H1 (cell line): ENCODE measurements at regions not wholly inside any gene's neighbourhood (a gene's known extent, or its start where the extent isn't known, plus 50 kb on each side); places are given as distances from the start of the nearest gene placed in this dataset.

Experiments
- CTCF ChIA-PET: fragments of 300-600 bp; sonication (Branson Sonifier 250); formaldehyde crosslinking; loops from one replicate; lab custom pipeline; 2021; ENCODE audit not compliant: partially characterized antibody; lab: Charles Lee
- POLR2A ChIA-PET: fragments of 300-600 bp; sonication (Branson Sonifier 250); formaldehyde crosslinking; loops from one replicate; lab custom pipeline; 2021; ENCODE audit warnings: inconsistent platforms; ENCODE audit not compliant: partially characterized antibody; lab: Charles Lee
- DNase-seq, 2 experiments: peaks; one replicate each; pipeline versions ENCODE4 v3.0.0 to v3.0.0-alpha.2; 2010 to 2022; ENCODE audit warnings: low spot score in 2 of 2, low read depth in 1 of 2, mixed read lengths in 1 of 2
- FAIRE-seq: peaks from 2 replicates; lab custom pipeline; 2011; peaks lifted over from hg19 to GRCh38; lab: Jason Lieb, UNC
- H2AFZ ChIP-seq: 2 replicates; pipeline ENCODE4 v1.8.1; 2012; ENCODE audit warnings: low read length, inconsistent platforms
- H2AK5ac ChIP-seq: 2 replicates; pipeline ENCODE4 v1.6.1; 2013; ENCODE audit warnings: low read depth, low read length
- H2BK120ac ChIP-seq: replicated peaks from 2 replicates; pipeline ENCODE3; 2013; ENCODE audit warnings: low read depth, low read length, inconsistent platforms
- H2BK12ac ChIP-seq: 2 replicates; pipeline ENCODE4 v1.6.1; 2013; ENCODE audit warnings: low read depth, low read length
- H2BK15ac ChIP-seq: 2 replicates; pipeline ENCODE4 v1.6.1; 2013; ENCODE audit warnings: low read length
- H2BK20ac ChIP-seq: 2 replicates; pipeline ENCODE4 v1.6.1; 2013; ENCODE audit warnings: low read length
- H2BK5ac ChIP-seq: 2 replicates; pipeline ENCODE4 v1.6.1; 2013; ENCODE audit warnings: low read depth, low read length
- H3K14ac ChIP-seq: 2 replicates; pipeline ENCODE4 v1.6.1; 2013; ENCODE audit warnings: inconsistent platforms; ENCODE audit not compliant: insufficient read length
- H3K18ac ChIP-seq: 2 replicates; pipeline ENCODE4 v1.6.1; 2013; ENCODE audit warnings: low read length; ENCODE audit errors: extremely low read depth
- H3K23ac ChIP-seq: 2 replicates; pipeline ENCODE4 v1.6.1; 2013; ENCODE audit warnings: inconsistent platforms; ENCODE audit not compliant: insufficient read length
- H3K23me2 ChIP-seq: 2 replicates; pipeline ENCODE4 v1.6.1; 2013; ENCODE audit warnings: low read depth, low read length
- H3K27ac ChIP-seq: 2 replicates; pipeline ENCODE4 v1.6.1; 2011; ENCODE audit warnings: low read depth, low read length, inconsistent platforms
- H3K27me3 ChIP-seq, 4 experiments: replicated peaks in 1 of 4; 1 replicate in 1 of 4; 2 replicates in 3 of 4; pipeline versions ENCODE4 v1.6.1 to v1.8.1; 2011 to 2013; ENCODE audit warnings: low read length in 3 of 4, mild to moderate bottlenecking in 3 of 4, inconsistent platforms in 2 of 4, mixed read lengths in 2 of 4, moderate library complexity in 1 of 4; ENCODE audit not compliant: control insufficient read depth in 3 of 4, insufficient read depth in 3 of 4; ENCODE audit errors: extremely low read depth in 1 of 4
- H3K36me3 ChIP-seq, 4 experiments: 2 replicates each; pipeline versions ENCODE4 v1.6.1 to v1.8.1; 2011 to 2013; ENCODE audit warnings: mild to moderate bottlenecking in 4 of 4, low read length in 3 of 4, moderate library complexity in 2 of 4, control low read depth in 1 of 4, inconsistent platforms in 1 of 4; ENCODE audit not compliant: insufficient read depth in 4 of 4, control insufficient read depth in 2 of 4
- H3K4ac ChIP-seq: replicated peaks from 2 replicates; pipeline ENCODE3; 2013; ENCODE audit warnings: low read length, low read depth, mixed read lengths, inconsistent platforms; ENCODE audit not compliant: insufficient read length
- H3K4me1 ChIP-seq, 4 experiments: replicated peaks in 1 of 4; 1 replicate in 1 of 4; 2 replicates in 3 of 4; pipeline versions ENCODE4 v1.6.1 to v1.8.1; 2011 to 2013; ENCODE audit warnings: low read length in 3 of 4, inconsistent platforms in 2 of 4, mixed read lengths in 1 of 4; ENCODE audit not compliant: insufficient read depth in 4 of 4, control insufficient read depth in 3 of 4
- H3K4me2 ChIP-seq, 2 experiments: 2 replicates each; pipeline versions ENCODE4 v1.6.1 to v1.8.1; 2011 to 2013; ENCODE audit warnings: low read depth in 2 of 2, low read length in 2 of 2, control low read depth in 1 of 2, inconsistent platforms in 1 of 2, mild to moderate bottlenecking in 1 of 2; ENCODE audit not compliant: insufficient read depth in 1 of 2
- H3K4me3 ChIP-seq, 4 experiments: fragments of 200-600, 300-600 bp in 1 of 4; sonication (generic), shearing (Covaris generic), sonication (Bioruptor Twin) in 1 of 4; 2 replicates each; pipeline versions ENCODE4 v1.5.1 to v1.8.1; 2011 to 2016; ENCODE audit warnings: low read length in 4 of 4, low read depth in 3 of 4, control low read depth in 2 of 4, inconsistent platforms in 2 of 4, mild to moderate bottlenecking in 2 of 4, mixed read lengths in 1 of 4, moderate library complexity in 1 of 4; ENCODE audit not compliant: insufficient read depth in 2 of 4; ENCODE audit errors: extremely low read depth in 1 of 4
- H3K56ac ChIP-seq: replicated peaks from 2 replicates; pipeline ENCODE3; 2013; ENCODE audit warnings: low read depth, mild to moderate bottlenecking, mixed read lengths, low read length, inconsistent platforms; ENCODE audit not compliant: insufficient read length
- H3K79me1 ChIP-seq: 2 replicates; pipeline ENCODE4 v1.6.1; 2013; ENCODE audit warnings: low read depth, low read length, control low read depth
- H3K79me2 ChIP-seq, 2 experiments: 2 replicates each; pipeline versions ENCODE4 v1.6.1 to v1.8.1; 2012 to 2013; ENCODE audit warnings: low read length in 2 of 2, mild to moderate bottlenecking in 2 of 2, inconsistent platforms in 1 of 2; ENCODE audit not compliant: insufficient read depth in 2 of 2, control insufficient read depth in 1 of 2
- H3K9ac ChIP-seq, 4 experiments: replicated peaks in 1 of 4; 1 replicate in 1 of 4; 2 replicates in 3 of 4; pipeline versions ENCODE4 v1.6.1 to v1.8.1; 2011 to 2013; ENCODE audit warnings: low read depth in 3 of 4, low read length in 3 of 4, control low read depth in 2 of 4, mild to moderate bottlenecking in 2 of 4, moderate library complexity in 2 of 4, inconsistent platforms in 1 of 4; ENCODE audit errors: extremely low read depth in 1 of 4
- H3K9me3 ChIP-seq, 2 experiments: 2 replicates each; pipeline versions ENCODE4 v1.6.1 to v1.8.1; 2012 to 2013; ENCODE audit warnings: mild to moderate bottlenecking in 2 of 2, moderate library complexity in 2 of 2, control low read depth in 1 of 2, inconsistent platforms in 1 of 2, low read depth in 1 of 2, low read length in 1 of 2, mixed read lengths in 1 of 2; ENCODE audit not compliant: insufficient read depth in 2 of 2
- H4K20me1 ChIP-seq, 2 experiments: replicated peaks in 1 of 2; 2 replicates each; pipeline versions ENCODE3 to v1.8.1; 2011 to 2013; ENCODE audit warnings: inconsistent platforms in 2 of 2, low read length in 2 of 2, mild to moderate bottlenecking in 1 of 2; ENCODE audit not compliant: insufficient read depth in 2 of 2, control insufficient read depth in 1 of 2
- H4K5ac ChIP-seq: 2 replicates; pipeline ENCODE4 v1.6.1; 2013; ENCODE audit warnings: low read length, low read depth, mixed read lengths, inconsistent platforms; ENCODE audit not compliant: insufficient read length
- H4K8ac ChIP-seq: 2 replicates; pipeline ENCODE4 v1.8.0; 2013; ENCODE audit warnings: mild to moderate bottlenecking, moderate library complexity, low read length, inconsistent platforms; ENCODE audit not compliant: insufficient read depth; ENCODE audit errors: extremely low read depth
- H4K91ac ChIP-seq: replicated peaks from 2 replicates; pipeline ENCODE3; 2013; ENCODE audit warnings: low read length, mixed read lengths, inconsistent platforms; ENCODE audit not compliant: insufficient read length
- SUZ12 ChIP-seq: fragments of 200-600 bp; sonication (generic); IDR thresholded peaks from 2 replicates; pipeline ENCODE4 v1.6.1; 2012; ENCODE audit warnings: mild to moderate bottlenecking, inconsistent platforms, low read length, moderate library complexity, mixed read lengths
- WGBS, 2 experiments: shearing (Covaris generic) in 1 of 2; methylation state at CpG; one replicate each; pipeline versions ENCODE4 v1.1.6 to v1.1.7; 2013 to 2015; ENCODE audit warnings: low lambda C conversion rate in 2 of 2, mixed read lengths in 2 of 2, inconsistent platforms in 1 of 2, low coverage in 1 of 2, missing lambda C conversion rate in 1 of 2; ENCODE audit not compliant: insufficient replicate concordance in 2 of 2, insufficient coverage in 1 of 2, insufficient read length in 1 of 2; ENCODE audit errors: extremely low coverage in 1 of 2, missing lambda C conversion rate in 1 of 2; 5-methylcytosine and 5-hydroxymethylcytosine counted together

GRCh38 chr10:28842321-28842720 lies 165.0 kb downstream of the BAMBI start:
- TF ChIP-seq SUZ12 = no peak
- TF ChIP-seq, all 59 proteins: peak for 0
- Histone ChIP-seq H3K14ac (no peak overlapping the region), H3K79me2 (no peaks in the 10 kb centered on the region), H4K5ac (no peak overlapping the region), H3K4me3 (no peak overlapping the region), H4K8ac (no peak overlapping the region), H3K27ac (no peak overlapping the region), H3K4ac (no peak overlapping the region), H4K91ac (no peak overlapping the region), H2BK120ac (no peak overlapping the region), H3K9me3 (0 out of 4 replicates have a peak, but pooled peaks cover 0 to 5% of the 10 kb centered on the region in 2 experiments), H2AK5ac (no peak overlapping the region), H3K4me2 (no peak overlapping the region), H2BK20ac (no peak overlapping the region), H4K20me1 (no peaks in the 10 kb centered on the region), H2AFZ (no peak overlapping the region), H2BK12ac (no peak overlapping the region), H3K79me1 (no peaks in the 10 kb centered on the region), H3K23me2 (no peaks in the 10 kb centered on the region; the same call in 1 of the 2 replicates), H3K27me3 (no peaks in the 10 kb centered on the region), H2BK15ac (no peak overlapping the region), H3K9ac (no peak overlapping the region), H2BK5ac (no peak overlapping the region), H3K18ac (no peak overlapping the region), H3K23ac (no peak overlapping the region), H3K4me1 (no peaks in the 10 kb centered on the region), H3K56ac (no peak overlapping the region), H3K36me3 (no peaks in the 10 kb centered on the region)
- POLR2A ChIA-PET = no interaction called here
- 89% methylated on average over 3 of the region's 3 CpGs; no CpG with 5 or more reads in 1 of the 2 experiments for WGBS, 2 experiments
- FAIRE-seq (no peak), DNase-seq (no peak)
- CTCF ChIA-PET = interaction anchor here (1.1 kb wide), 1 partner anchor 416 kb away, joined by 3 read pairs; no protein-coding TSS in a partner anchor
